Astrocyte (in vitro differentiated cells and primary cell): ENCODE measurements at regions not wholly inside any gene's neighbourhood (a gene's known extent, or its start where the extent isn't known, plus 50 kb on each side); places are given as distances from the start of the nearest gene placed in this dataset.

Experiments
- DNase-seq: peaks from one replicate; pipeline ENCODE4 v3.0.0-alpha.2; 2010; ENCODE audit warnings: low read depth
- FAIRE-seq: peaks from 2 replicates; lab custom pipeline; 2011; peaks lifted over from hg19 to GRCh38; lab: Jason Lieb, UNC
- H2AFZ ChIP-seq: 2 replicates; pipeline ENCODE4 v1.6.0; 2012; ENCODE audit warnings: low read depth, low read length, inconsistent platforms
- H3K27ac ChIP-seq: 2 replicates; pipeline ENCODE4 v1.5.1; 2011; ENCODE audit warnings: low read depth, low read length, inconsistent platforms
- H3K27me3 ChIP-seq: 2 replicates; pipeline ENCODE4 v1.6.0; 2011; ENCODE audit warnings: low read length, inconsistent platforms; ENCODE audit not compliant: insufficient read depth
- H3K36me3 ChIP-seq: 2 replicates; pipeline ENCODE4 v1.5.1; 2011; ENCODE audit warnings: low read length, inconsistent platforms; ENCODE audit not compliant: insufficient read depth
- H3K4me1 ChIP-seq: 2 replicates; pipeline ENCODE4 v1.5.1; 2011; ENCODE audit warnings: low read length, inconsistent platforms; ENCODE audit not compliant: insufficient read depth
- H3K4me2 ChIP-seq: 2 replicates; pipeline ENCODE4 v1.6.0; 2012; ENCODE audit warnings: low read length, inconsistent platforms
- H3K4me3 ChIP-seq: 2 replicates; pipeline ENCODE4 v1.5.1; 2011; ENCODE audit warnings: low read depth, mild to moderate bottlenecking, low read length, inconsistent platforms; ENCODE audit not compliant: insufficient read depth
- H3K79me2 ChIP-seq: 2 replicates; pipeline ENCODE4 v1.6.0; 2012; ENCODE audit warnings: mild to moderate bottlenecking, low read length, inconsistent platforms; ENCODE audit not compliant: insufficient read depth
- H3K9ac ChIP-seq: 2 replicates; pipeline ENCODE4 v1.6.0; 2012; ENCODE audit warnings: mild to moderate bottlenecking, low read length, inconsistent platforms
- H3K9me3 ChIP-seq: 2 replicates; pipeline ENCODE4 v1.5.1; 2012; ENCODE audit warnings: low read depth, mild to moderate bottlenecking, low read length, inconsistent platforms; ENCODE audit not compliant: insufficient read depth
- H4K20me1 ChIP-seq: 2 replicates; pipeline ENCODE4 v1.6.0; 2012; ENCODE audit warnings: low read length, inconsistent platforms; ENCODE audit not compliant: insufficient read depth
- H3K27ac Mint-ChIP-seq: one replicate; pipeline ENCODE4 v1.8.0; 2021; ENCODE audit warnings: mild to moderate bottlenecking, mixed read lengths; ENCODE audit not compliant: unreplicated experiment
- H3K27me3 Mint-ChIP-seq: one replicate; pipeline ENCODE4 v1.8.0; 2021; ENCODE audit warnings: low read depth, mixed read lengths; ENCODE audit not compliant: unreplicated experiment
- H3K36me3 Mint-ChIP-seq: one replicate; pipeline ENCODE4 v1.8.0; 2021; ENCODE audit warnings: low read depth, mixed read lengths; ENCODE audit not compliant: unreplicated experiment
- H3K4me1 Mint-ChIP-seq: one replicate; pipeline ENCODE4 v1.8.0; 2021; ENCODE audit warnings: low read depth, mixed read lengths; ENCODE audit not compliant: unreplicated experiment
- H3K4me3 Mint-ChIP-seq: one replicate; pipeline ENCODE4 v1.8.0; 2021; ENCODE audit warnings: mild to moderate bottlenecking, moderate library complexity, mixed read lengths; ENCODE audit not compliant: unreplicated experiment
- H3K9me3 Mint-ChIP-seq: one replicate; pipeline ENCODE4 v1.8.0; 2021; ENCODE audit warnings: mild to moderate bottlenecking, mixed read lengths; ENCODE audit not compliant: unreplicated experiment
- EZH2 ChIP-seq: IDR thresholded peaks from 2 replicates; pipeline ENCODE4 v1.6.1; 2012; ENCODE audit warnings: mild to moderate bottlenecking, low read length, inconsistent platforms; ENCODE audit not compliant: insufficient read depth
- TF ChIP-seq, protein P1 (sequence below): IDR thresholded peaks from 2 replicates; pipeline ENCODE4 v1.5.1; 2011; ENCODE audit warnings: low read depth, mild to moderate bottlenecking, inconsistent platforms, low read length, moderate library complexity; ENCODE audit not compliant: insufficient read depth

DNA sequence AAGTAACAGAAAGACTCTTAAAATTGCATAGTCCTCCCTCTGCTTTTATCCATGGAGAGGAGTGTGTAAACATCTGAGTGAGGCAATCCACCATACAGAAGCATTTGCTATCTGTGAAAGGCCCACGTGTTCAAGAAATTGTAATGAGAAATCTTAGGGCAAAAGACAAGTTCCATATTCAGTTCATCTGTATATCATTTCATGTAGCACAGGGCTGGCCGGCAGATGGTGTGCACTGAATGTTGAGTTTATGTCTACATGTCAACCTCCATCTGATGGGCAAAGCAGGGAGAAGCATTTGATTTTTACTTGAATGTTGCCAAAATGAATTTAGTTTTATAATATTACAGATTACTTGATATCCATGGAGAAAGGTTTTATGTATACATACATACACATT lies 179.5 kb upstream of the RAD23B start:
- no peaks in the 10 kb centered on the region for H3K36me3 Mint-ChIP-seq
- no peak overlapping the region for H3K4me3 Mint-ChIP-seq
- no peaks in the 10 kb centered on the region for H4K20me1 ChIP-seq
- no peak overlapping the region for H3K4me3 ChIP-seq
- no peaks in the 10 kb centered on the region for H3K9me3 ChIP-seq
- no peaks in the 10 kb centered on the region for H3K36me3 ChIP-seq
- H3K27me3 ChIP-seq, result no peaks in the 10 kb centered on the region
- H3K79me2 ChIP-seq, result no peaks in the 10 kb centered on the region
- TF ChIP-seq EZH2, result no peak
- no peak overlapping the region for H3K9ac ChIP-seq
- no peaks in the 10 kb centered on the region for H3K4me1 ChIP-seq
- no peak overlapping the region for H3K27ac Mint-ChIP-seq
- no peak overlapping the region for H3K4me2 ChIP-seq
- DNase-seq (no peak), FAIRE-seq (no peak)
- H3K27ac ChIP-seq, result no peak overlapping the region
- H3K9me3 Mint-ChIP-seq, result peaks cover 11% of the 10 kb centered on the region
- H3K4me1 Mint-ChIP-seq, result no peaks in the 10 kb centered on the region
- H2AFZ ChIP-seq, result no peak overlapping the region
- peaks cover 36% of the 10 kb centered on the region for H3K27me3 Mint-ChIP-seq

DNA sequence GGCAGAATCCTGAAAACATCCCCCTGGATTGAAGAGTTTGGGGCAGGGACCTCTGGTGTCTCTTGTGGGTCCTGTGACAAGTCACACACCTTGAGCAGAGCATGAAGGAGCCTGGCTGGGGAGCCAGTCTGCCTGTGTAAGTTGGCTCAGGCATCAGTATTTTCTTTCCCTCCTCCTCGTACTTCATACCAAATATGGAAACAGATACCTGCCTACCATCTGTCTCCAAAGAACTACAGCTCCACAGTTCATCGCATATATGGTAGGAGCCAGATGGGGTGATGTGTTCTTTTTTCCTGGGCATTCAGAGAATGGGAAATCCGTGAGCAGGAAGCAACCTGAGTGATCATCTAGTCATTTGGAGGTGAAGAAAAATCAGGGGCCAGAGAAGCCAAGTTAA lies 177.3 kb upstream of the RAD23B start:
- H3K4me1 Mint-ChIP-seq, result no peaks in the 10 kb centered on the region
- no peak overlapping the region for H3K4me2 ChIP-seq
- DNase-seq (no peak), FAIRE-seq (no peak)
- peaks cover 54% of the 10 kb centered on the region for H3K27me3 Mint-ChIP-seq
- H3K27ac ChIP-seq, result no peak overlapping the region
- H3K9me3 ChIP-seq, result no peaks in the 10 kb centered on the region
- peaks cover 3% of the 10 kb centered on the region for H3K36me3 Mint-ChIP-seq
- no peak overlapping the region for H3K4me3 Mint-ChIP-seq
- H4K20me1 ChIP-seq, result no peaks in the 10 kb centered on the region
- peaks cover 3% of the 10 kb centered on the region for H3K9me3 Mint-ChIP-seq
- no peaks in the 10 kb centered on the region for H3K79me2 ChIP-seq
- no peak overlapping the region for H3K9ac ChIP-seq
- no peaks in the 10 kb centered on the region for H3K36me3 ChIP-seq
- H3K4me1 ChIP-seq, result no peaks in the 10 kb centered on the region
- H3K27me3 ChIP-seq, result no peaks in the 10 kb centered on the region
- H3K4me3 ChIP-seq, result no peak overlapping the region
- H2AFZ ChIP-seq, result no peak overlapping the region
- TF ChIP-seq EZH2, result no peak
- TF ChIP-seq, protein P1, sequence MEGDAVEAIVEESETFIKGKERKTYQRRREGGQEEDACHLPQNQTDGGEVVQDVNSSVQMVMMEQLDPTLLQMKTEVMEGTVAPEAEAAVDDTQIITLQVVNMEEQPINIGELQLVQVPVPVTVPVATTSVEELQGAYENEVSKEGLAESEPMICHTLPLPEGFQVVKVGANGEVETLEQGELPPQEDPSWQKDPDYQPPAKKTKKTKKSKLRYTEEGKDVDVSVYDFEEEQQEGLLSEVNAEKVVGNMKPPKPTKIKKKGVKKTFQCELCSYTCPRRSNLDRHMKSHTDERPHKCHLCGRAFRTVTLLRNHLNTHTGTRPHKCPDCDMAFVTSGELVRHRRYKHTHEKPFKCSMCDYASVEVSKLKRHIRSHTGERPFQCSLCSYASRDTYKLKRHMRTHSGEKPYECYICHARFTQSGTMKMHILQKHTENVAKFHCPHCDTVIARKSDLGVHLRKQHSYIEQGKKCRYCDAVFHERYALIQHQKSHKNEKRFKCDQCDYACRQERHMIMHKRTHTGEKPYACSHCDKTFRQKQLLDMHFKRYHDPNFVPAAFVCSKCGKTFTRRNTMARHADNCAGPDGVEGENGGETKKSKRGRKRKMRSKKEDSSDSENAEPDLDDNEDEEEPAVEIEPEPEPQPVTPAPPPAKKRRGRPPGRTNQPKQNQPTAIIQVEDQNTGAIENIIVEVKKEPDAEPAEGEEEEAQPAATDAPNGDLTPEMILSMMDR, result no peak
- no peak overlapping the region for H3K27ac Mint-ChIP-seq

DNA sequence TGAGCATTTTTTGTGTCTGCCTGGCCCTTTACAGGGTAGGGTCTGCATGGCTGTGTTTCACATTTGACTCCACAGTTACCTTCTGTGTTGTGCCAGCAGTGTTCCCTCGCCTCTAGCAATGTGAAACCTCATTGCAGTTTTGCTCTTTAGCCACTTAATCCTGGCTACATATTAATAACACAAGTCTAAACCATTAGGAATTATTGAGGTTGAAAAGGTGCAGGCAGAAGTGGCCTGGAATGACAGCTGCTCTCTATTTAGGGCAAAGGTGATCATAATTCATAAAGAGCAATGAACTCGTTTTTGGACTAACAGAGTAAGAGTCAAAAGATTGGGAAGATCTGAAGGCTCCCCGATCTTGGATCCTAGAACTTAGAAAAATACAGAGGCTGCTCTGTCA lies 176.7 kb upstream of the RAD23B start:
- no peaks in the 10 kb centered on the region for H3K27me3 ChIP-seq
- no peaks in the 10 kb centered on the region for H3K4me1 Mint-ChIP-seq
- H3K36me3 ChIP-seq, result no peaks in the 10 kb centered on the region
- H3K79me2 ChIP-seq, result no peaks in the 10 kb centered on the region
- H3K27me3 Mint-ChIP-seq, result peaks cover 58% of the 10 kb centered on the region
- H3K9me3 Mint-ChIP-seq, result peaks cover 3% of the 10 kb centered on the region
- H4K20me1 ChIP-seq, result no peaks in the 10 kb centered on the region
- no peak for FAIRE-seq
- no peak overlapping the region for H2AFZ ChIP-seq
- H3K4me1 ChIP-seq, result no peaks in the 10 kb centered on the region
- no peak for TF ChIP-seq EZH2
- TF ChIP-seq, protein P1, result no peak
- no peak overlapping the region for H3K4me2 ChIP-seq
- H3K27ac Mint-ChIP-seq, result no peak overlapping the region
- no peak overlapping the region for H3K4me3 Mint-ChIP-seq
- no peak overlapping the region for H3K27ac ChIP-seq
- no peaks in the 10 kb centered on the region for H3K9me3 ChIP-seq
- no peak for DNase-seq
- peaks cover 3% of the 10 kb centered on the region for H3K36me3 Mint-ChIP-seq
- H3K9ac ChIP-seq, result no peak overlapping the region
- H3K4me3 ChIP-seq, result no peak overlapping the region
